ENCODE measurements at regions not wholly inside any gene's neighbourhood (a gene's known extent, or its start where the extent isn't known, plus 50 kb on each side); places are given as distances from the start of the nearest gene placed in this dataset.

DNA sequence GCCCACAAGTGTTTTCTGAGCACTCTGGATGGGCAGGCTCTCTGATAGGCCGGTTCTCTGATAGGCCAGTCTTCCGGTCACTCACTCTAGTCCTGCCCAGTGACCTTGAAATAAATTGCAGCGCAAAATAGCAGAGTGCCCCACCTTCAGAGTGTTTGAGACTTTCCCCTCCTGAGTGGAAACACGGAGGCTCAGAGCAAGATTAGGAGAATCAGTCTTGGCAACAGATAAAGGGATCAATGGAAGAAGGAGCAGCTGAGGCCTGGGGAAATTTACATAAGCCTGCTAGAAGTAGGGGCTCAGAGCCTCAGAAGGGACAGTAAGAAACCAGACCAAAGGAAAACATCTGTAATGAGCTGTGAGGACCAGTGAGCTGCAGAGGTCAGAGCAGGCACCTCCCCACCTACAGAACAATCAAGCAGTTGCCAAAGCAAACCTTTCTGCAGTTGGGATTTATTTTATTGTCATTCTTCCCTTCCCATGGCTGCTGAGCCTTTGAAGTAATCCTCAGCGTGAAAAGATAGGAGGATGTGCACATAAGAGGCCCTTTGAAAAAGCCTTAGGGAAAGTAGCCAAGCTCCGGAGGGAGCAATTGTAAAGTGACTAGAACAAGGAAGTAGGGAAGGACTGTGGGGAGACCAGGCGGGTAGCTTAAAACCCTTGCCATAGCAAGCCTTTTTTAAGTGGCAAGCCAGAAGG lies 89.1 kb upstream of the TSPAN5 start:
- no peak for TF ChIP-seq EZH2 (IDR thresholded peaks at IDR 0.05; ENCODE audit: insufficient read depth, poor library complexity, severe bottlenecking)
- no peak for TF ChIP-seq EZH2phosphoT487 (IDR thresholded peaks at IDR 0.05; ENCODE audit: insufficient read depth, low read depth)
